Tibial nerve (tissue), 4 donors: ENCODE measurements at regions not wholly inside any gene's neighbourhood (a gene's known extent, or its start where the extent isn't known, plus 50 kb on each side); places are given as distances from the start of the nearest gene placed in this dataset.

ENCODE experiments used
- DNase-seq, 2 donors: peaks; one replicate each; pipeline ENCODE4 v3.0.0-alpha.2; 2019; ENCODE audit warnings: low spot score in 2 of 2
- H3K27ac ChIP-seq, 4 donors: fragments of 200-600 bp; sonication (generic) in 3 of 4; one replicate each; pipeline ENCODE4 v1.5.1; 2017 to 2019; ENCODE audit warnings: mild to moderate bottlenecking in 1 of 4
- H3K27me3 ChIP-seq, 2 donors: fragments of 200-600 bp; sonication (generic) in 1 of 2; one replicate each; pipeline versions ENCODE4 v1.5.1 to v1.6.0; 2017 to 2019
- H3K36me3 ChIP-seq, 3 donors: fragments of 200-600 bp; sonication (generic); one replicate each; pipeline ENCODE4 v1.5.1; 2018 to 2019
- H3K4me1 ChIP-seq, 4 donors: fragments of 200-600 bp; sonication (generic) in 3 of 4; one replicate each; pipeline ENCODE4 v1.5.1; 2017 to 2019
- H3K4me3 ChIP-seq, 4 donors: fragments of 200-600 bp; sonication (generic) in 3 of 4; one replicate each; pipeline ENCODE4 v1.5.1; 2017 to 2019; ENCODE audit warnings: mild to moderate bottlenecking in 1 of 4, moderate library complexity in 1 of 4
- H3K9me3 ChIP-seq, 4 donors: fragments of 200-600 bp; sonication (generic) in 3 of 4; one replicate each; pipeline ENCODE4 v1.5.1; 2017 to 2019
- EP300 ChIP-seq, 2 donors: sonication (generic); formaldehyde crosslinking; IDR thresholded peaks; one replicate each; pipeline ENCODE4 v1.6.1; 2017; ENCODE audit warnings: antibody characterized with exemption in 2 of 2, mild to moderate bottlenecking in 1 of 2
- POLR2A ChIP-seq, 2 donors: fragments of 450-650 bp; IDR thresholded peaks; one replicate each; pipeline ENCODE4 v1.6.1; 2017; ENCODE audit warnings: antibody characterized with exemption in 2 of 2, mild to moderate bottlenecking in 2 of 2, moderate library complexity in 2 of 2
- WGBS, 2 donors: methylation state at CpG; one replicate each; pipeline ENCODE4 v1.1.5; 2018; 5-methylcytosine and 5-hydroxymethylcytosine counted together
- TF ChIP-seq, protein P1 (sequence below), 5 experiments: fragments of 200-600 bp in 3 of 5; fragments of 450-650 bp in 2 of 5; sonication (generic) in 3 of 5; IDR thresholded peaks; one replicate each; pipeline ENCODE4 v1.5.1; 2016 to 2019; ENCODE audit warnings: antibody characterized with exemption in 5 of 5, mild to moderate bottlenecking in 3 of 5, moderate library complexity in 2 of 5

DNA sequence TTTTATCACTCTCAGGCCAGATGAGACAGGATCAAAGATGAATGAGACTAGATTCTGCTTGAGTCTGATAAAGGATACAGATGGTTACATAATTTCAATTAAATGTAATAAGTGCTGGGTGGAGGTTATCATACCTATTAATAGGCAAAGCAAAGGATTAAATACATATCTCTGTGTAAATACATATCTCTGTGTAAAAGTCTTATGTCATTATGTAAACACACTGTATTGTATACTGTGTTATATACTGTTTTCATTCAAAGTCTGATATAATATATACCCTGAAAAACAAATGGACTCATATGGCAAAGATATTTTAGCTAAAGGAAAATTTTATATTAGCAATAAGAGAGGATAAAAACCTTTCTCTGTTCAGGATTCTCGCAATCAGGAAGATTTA lies 605.8 kb upstream of the PTGER4 start:
- H3K4me3 ChIP-seq: no peak overlapping the region
- H3K36me3 ChIP-seq: no peaks in the 10 kb centered on the region
- no peak for DNase-seq
- no peaks in the 10 kb centered on the region for H3K9me3 ChIP-seq
- 95 to 100% methylated on average over 1 of the region's 1 CpG for WGBS, 2 donors
- H3K27ac ChIP-seq: no peak overlapping the region
- no peaks in the 10 kb centered on the region for H3K27me3 ChIP-seq
- no peaks in the 10 kb centered on the region for H3K4me1 ChIP-seq
- TF ChIP-seq, protein P1, sequence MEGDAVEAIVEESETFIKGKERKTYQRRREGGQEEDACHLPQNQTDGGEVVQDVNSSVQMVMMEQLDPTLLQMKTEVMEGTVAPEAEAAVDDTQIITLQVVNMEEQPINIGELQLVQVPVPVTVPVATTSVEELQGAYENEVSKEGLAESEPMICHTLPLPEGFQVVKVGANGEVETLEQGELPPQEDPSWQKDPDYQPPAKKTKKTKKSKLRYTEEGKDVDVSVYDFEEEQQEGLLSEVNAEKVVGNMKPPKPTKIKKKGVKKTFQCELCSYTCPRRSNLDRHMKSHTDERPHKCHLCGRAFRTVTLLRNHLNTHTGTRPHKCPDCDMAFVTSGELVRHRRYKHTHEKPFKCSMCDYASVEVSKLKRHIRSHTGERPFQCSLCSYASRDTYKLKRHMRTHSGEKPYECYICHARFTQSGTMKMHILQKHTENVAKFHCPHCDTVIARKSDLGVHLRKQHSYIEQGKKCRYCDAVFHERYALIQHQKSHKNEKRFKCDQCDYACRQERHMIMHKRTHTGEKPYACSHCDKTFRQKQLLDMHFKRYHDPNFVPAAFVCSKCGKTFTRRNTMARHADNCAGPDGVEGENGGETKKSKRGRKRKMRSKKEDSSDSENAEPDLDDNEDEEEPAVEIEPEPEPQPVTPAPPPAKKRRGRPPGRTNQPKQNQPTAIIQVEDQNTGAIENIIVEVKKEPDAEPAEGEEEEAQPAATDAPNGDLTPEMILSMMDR (IDR thresholded peaks at IDR 0.05): no peak
- TF ChIP-seq POLR2A (IDR thresholded peaks at IDR 0.05) (no peak), EP300 (IDR thresholded peaks at IDR 0.05) (no peak)

DNA sequence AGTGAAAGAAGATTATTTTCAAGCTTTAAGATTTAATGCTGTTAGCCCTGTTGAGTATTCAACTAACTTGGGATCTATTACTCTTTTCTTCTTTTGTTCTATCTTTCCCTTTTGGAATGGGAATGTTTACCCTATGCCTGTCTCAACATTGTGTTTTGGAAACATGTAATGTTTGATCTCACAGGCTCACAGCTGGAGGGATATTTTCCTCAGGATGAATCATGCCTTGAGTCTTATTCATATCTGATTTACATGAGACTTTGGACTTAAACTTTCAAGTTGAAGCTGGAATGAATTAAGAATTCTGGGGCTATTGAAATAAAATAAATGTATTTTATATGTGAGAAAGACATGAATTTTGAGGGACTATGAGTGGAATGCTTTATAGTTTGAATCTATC lies 607.8 kb upstream of the PTGER4 start:
- TF ChIP-seq, protein P1 (IDR thresholded peaks at IDR 0.05): no peak
- no peak for TF ChIP-seq EP300 (IDR thresholded peaks at IDR 0.05)
- no peak for TF ChIP-seq POLR2A (IDR thresholded peaks at IDR 0.05)
- H3K27me3 ChIP-seq: no peaks in the 10 kb centered on the region

DNA sequence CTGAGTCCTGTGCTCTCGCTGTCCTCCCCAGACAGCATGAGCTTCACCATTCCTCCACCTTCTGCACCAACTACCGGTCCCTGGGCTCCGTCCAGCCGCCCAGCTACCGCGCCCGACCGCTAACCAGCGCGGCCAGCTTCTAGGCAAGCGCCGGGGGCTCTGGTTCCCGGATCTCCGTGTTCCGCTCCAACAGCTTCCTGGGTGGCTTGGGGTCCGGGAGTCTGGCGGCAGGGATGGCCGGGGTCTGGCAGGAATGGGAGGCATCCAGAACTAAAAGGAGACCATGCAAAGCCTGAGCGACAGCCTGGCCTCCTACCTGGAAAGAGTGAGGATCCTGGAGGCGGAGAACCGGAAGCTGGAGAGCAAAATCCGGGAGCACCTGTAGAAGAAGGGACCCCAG lies 613.1 kb upstream of the PTGER4 start:
- TF ChIP-seq POLR2A (IDR thresholded peaks at IDR 0.05): no peak
- TF ChIP-seq EP300 (IDR thresholded peaks at IDR 0.05): no peak
- TF ChIP-seq, protein P1 (IDR thresholded peaks at IDR 0.05): no peak
- no peak for DNase-seq
- WGBS, 2 donors: 96 to 97% methylated on average over 22 of the region's 22 CpGs
- Histone ChIP-seq H3K4me1 (no peaks in the 10 kb centered on the region), H3K27ac (no peak overlapping the region), H3K27me3 (no peaks in the 10 kb centered on the region), H3K9me3 (no peaks in the 10 kb centered on the region), H3K36me3 (no peaks in the 10 kb centered on the region), H3K4me3 (no peak overlapping the region)

More for the DNA sequence above, 607.8 kb upstream of the PTGER4 start:
- H3K4me1 ChIP-seq: no peaks in the 10 kb centered on the region
- no peak for DNase-seq
- no peak overlapping the region for H3K27ac ChIP-seq
- no peaks in the 10 kb centered on the region for H3K36me3 ChIP-seq
- H3K9me3 ChIP-seq: no peaks in the 10 kb centered on the region
- no peak overlapping the region for H3K4me3 ChIP-seq

DNA sequence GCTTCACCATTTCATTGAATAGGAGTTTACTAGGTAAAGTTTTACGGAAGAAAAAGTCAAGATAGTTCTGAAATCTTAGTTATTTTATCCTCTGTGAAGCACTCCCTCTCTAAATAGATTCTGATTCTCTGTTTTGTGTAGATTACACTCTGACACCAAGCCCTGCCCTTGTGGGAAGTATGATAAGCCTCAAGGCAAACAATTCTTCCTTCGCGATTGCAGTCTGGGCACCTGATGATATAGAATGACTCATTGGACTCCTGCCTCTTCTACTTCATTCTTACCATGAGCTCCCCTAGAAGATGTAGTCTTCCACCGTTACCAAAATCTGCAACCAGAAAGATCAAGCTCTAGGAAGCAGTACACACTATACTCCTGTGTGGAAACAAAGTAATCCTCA lies 626.9 kb upstream of the PTGER4 start:
- 89 to 91% methylated on average over 4 of the region's 4 CpGs for WGBS, 2 donors
- Histone ChIP-seq H3K9me3 (no peaks in the 10 kb centered on the region), H3K27ac (no peak overlapping the region), H3K4me1 (peaks cover 0 to 8% (median 0%) of the 10 kb centered on the region in 4 donors), H3K4me3 (no peak overlapping the region), H3K36me3 (no peaks in the 10 kb centered on the region), H3K27me3 (no peaks in the 10 kb centered on the region)
- no peak for DNase-seq
- TF ChIP-seq, protein P1 (IDR thresholded peaks at IDR 0.05): no peak
- TF ChIP-seq POLR2A (IDR thresholded peaks at IDR 0.05): no peak
- no peak for TF ChIP-seq EP300 (IDR thresholded peaks at IDR 0.05)

DNA sequence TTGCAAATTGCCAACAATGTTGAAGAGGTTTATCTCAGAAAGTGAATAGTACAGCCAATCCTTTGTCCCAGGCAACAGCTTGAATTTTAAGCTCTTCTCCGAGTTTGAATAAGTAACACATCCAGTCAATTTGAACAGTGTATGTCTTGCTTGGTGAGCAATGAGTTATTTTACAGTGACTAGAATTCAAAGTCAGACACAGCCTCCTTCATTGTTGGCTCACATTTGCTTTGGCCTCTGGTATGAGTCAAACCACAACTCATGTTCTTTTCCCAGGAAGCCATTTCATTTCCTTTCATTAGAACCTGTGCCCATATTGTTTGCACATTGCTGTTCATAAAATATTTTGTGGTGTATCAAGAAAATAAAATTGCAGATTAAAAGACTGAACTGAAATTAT lies 622.0 kb upstream of the DAB2 start:
- Histone ChIP-seq H3K27me3 (no peaks in the 10 kb centered on the region), H3K9me3 (no peaks in the 10 kb centered on the region), H3K27ac (no peak overlapping the region), H3K36me3 (no peaks in the 10 kb centered on the region), H3K4me1 (no peaks in the 10 kb centered on the region), H3K4me3 (no peak overlapping the region)
- no peak for DNase-seq
- 30 to 35% methylated on average over 1 of the region's 1 CpG for WGBS, 2 donors
- no peak for TF ChIP-seq EP300 (IDR thresholded peaks at IDR 0.05)
- TF ChIP-seq POLR2A (IDR thresholded peaks at IDR 0.05): no peak
- TF ChIP-seq, protein P1 (IDR thresholded peaks at IDR 0.05): no peak
